HEK293T (cell line): ENCODE measurements at regions not wholly inside any gene's neighbourhood (a gene's known extent, or its start where the extent isn't known, plus 50 kb on each side); places are given as distances from the start of the nearest gene placed in this dataset.

Experiments
- ELF4 ChIP-seq: fragments of 450-650 bp; IDR thresholded peaks from 2 replicates; pipeline ENCODE4 v1.6.1; 2017; ENCODE audit warnings: antibody characterized with exemption
- FOXK2 ChIP-seq: fragments of 450-650 bp; IDR thresholded peaks from 2 replicates; pipeline ENCODE4 v1.6.1; 2016; ENCODE audit warnings: mild to moderate bottlenecking
- FOXM1 ChIP-seq: fragments of 450-650 bp; IDR thresholded peaks from 2 replicates; pipeline ENCODE4 v1.6.1; 2017; ENCODE audit warnings: mild to moderate bottlenecking, borderline replicate concordance
- L3MBTL2 ChIP-seq: fragments of 450-650 bp; conservative IDR thresholded peaks from 2 replicates; pipeline ENCODE4 v1.6.1; 2016; ENCODE audit warnings: mild to moderate bottlenecking
- SP1 ChIP-seq: fragments of 450-650 bp; IDR thresholded peaks from 2 replicates; pipeline ENCODE4 v1.6.1; 2017
- SUZ12 ChIP-seq: fragments of 450-650 bp; IDR thresholded peaks from 2 replicates; pipeline ENCODE4 v1.6.1; 2016; ENCODE audit warnings: mild to moderate bottlenecking
- TARDBP ChIP-seq: fragments of 450-650 bp; IDR thresholded peaks from 2 replicates; pipeline ENCODE4 v1.6.1; 2016

- TF ChIP-seq FOXK2, result no peak
- TF ChIP-seq FOXM1, result no peak
- TF ChIP-seq SUZ12, result no peak
- TF ChIP-seq TARDBP, result no peak
- no peak for TF ChIP-seq L3MBTL2
- TF ChIP-seq ELF4, result no peak
- no peak for TF ChIP-seq SP1
Observed at GRCh38 chr6:80482056-80482455, 375.6 kb downstream of the BCKDHB start.
